Activated CD8-positive, alpha-beta memory T cell treated with anti-CD3 and anti-CD28 coated beads, Interleukin-2, amount 50 U/mL, for 48 hours (primary cell): ENCODE measurements at regions not wholly inside any gene's neighbourhood (a gene's known extent, or its start where the extent isn't known, plus 50 kb on each side); places are given as distances from the start of the nearest gene placed in this dataset.

ENCODE experiments used
- DNase-seq: peaks from one replicate; pipeline ENCODE4 v3.0.0-alpha.2; 2020

DNA sequence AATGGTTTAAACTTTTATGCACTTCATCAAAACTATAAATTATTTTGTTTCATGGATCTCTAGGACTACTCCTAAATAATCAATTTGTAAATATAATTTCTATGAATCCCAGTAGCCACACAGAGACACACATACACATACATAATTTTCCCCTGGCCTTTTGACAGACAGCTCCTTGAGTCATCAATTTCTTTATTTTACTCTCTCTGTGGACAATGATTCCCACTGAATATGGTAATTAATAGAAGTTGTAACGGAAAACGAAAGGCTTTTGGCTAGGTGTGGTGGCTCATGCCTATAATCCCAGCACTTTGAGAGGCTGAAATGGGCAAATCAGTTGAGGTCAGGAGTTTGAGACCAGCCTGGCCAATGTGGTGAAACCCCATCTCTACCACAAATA, 235.1 kb downstream of the EPHA4 start:
- DNase-seq = no peak

DNA sequence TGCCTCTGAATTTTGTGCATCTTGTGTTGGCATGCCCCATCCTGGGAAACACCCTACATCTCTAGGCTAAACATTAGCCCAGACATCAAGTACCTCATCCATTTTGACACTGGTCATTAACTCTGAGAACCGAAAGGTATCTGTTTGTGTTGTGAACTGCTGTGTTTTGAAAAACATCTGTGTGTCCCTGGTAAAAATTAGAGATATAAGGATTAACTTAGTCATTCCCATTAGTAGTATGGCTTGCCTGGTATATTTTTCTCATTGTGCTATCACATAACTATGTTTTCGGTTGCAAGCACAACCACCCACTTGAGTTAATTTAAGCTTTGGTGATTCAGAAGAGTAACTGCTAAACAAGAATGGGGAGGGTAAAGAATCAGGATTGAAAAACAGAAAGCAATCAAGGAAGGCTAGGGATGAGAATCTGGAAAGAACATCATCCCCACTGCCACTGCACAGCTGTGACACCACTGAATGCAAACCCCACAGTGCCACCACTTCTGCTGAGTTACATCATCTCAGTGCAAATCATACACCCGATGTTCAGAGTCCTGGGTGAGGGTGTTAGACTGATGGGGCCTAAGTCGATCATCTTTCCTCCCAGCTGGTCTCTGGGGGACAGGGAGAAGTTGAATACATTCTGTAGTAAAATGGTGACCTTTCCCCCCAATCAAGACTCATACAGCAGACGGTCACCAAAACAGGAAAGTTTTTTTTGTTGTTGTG, 234.0 kb downstream of the EPHA4 start:
- no peak for DNase-seq

DNA sequence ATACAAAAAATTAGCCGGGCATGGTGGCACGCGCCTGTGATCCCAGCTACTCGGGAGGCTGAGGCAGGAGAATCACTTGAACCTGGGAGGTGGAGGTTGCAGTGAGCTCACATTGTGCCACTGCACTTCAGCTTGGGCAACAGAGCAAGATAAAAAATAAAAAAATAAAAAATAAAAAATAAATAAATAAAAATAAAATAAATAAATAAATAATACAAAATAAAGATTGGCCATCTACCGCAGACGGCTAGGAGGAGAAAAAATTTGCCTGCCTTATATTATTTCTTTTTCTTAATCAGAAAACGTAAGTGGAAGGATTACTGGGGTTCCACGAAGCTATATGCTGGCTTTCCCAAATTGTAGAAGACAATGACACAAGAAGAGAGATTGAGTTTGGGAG, 229.7 kb downstream of the EPHA4 start:
- no peak for DNase-seq

DNA sequence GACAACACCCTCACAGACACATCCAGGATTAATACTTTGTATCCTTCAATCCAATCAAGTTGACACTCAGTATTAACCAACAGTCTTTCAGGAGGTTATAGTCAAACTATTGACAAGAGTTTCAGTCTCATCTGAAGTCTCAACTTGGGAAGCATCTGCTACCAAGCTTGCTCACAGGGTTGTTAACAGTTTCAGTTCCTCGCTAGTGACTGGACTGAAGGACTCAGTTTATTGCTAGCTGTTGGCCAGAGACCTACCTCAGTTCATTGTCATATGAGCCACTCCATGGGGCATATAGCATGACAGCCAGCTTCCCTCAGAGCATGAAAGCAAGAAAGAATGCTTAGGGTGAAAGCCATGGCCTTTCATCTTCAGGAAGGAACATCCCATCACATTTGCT, 228.6 kb downstream of the EPHA4 start:
- no peak for DNase-seq

DNA sequence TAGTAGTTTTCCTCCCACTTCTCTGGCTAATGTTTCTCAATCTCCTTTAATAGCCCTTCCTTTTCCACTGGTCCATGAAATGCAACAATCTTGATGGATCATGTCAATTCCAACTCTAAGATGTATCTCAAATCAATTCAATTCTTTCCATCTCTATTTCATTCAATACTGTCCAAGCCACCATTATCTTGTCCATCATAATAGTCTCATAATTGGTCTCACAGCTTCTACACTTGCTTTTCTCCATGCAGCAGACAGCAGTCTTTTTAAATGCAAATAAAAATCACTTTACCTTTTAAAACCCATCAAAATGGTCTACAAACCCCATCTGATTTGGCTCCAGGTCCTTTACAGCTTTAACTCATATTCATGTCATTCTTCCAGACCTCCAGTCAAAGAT, 226.6 kb downstream of the EPHA4 start:
- DNase-seq = no peak

DNA sequence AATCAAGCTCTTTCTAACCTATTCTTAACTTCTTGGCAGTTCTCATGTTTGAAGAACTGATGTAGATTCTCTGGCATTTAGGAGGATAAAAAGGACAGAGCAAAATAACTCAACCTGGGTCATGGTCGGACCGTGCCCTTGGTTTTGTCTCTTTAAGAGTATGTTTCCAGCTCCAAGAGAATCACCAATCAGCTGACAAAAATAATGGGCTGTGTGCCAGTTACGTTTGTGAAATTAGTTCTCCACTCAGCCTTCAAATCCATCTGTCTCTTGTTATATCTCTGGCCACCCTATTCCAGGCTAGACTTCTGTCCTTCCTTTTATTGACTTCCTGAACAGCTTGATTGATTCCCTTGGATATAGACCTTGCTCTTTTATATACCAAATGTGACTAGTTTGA, 225.7 kb downstream of the EPHA4 start:
- no peak for DNase-seq

DNA sequence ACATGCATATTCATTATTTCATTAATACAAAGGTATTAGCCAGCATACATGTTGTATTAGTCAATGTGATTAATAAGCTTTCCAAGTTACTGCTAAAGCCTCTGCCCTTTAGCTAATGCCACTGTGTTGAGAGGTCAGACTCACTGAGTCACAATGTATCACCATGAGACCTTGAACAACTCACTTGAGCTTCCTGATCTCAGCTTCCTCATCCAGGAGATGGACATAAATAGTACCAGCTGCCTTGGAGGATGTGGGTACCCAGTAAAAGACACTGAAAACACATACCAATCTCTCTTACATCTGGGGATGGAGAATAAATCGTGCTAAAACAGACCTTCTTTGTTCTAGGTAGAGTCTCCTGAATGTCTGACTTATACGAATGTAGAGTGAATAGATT, 224.6 kb downstream of the EPHA4 start:
- no peak for DNase-seq

DNA sequence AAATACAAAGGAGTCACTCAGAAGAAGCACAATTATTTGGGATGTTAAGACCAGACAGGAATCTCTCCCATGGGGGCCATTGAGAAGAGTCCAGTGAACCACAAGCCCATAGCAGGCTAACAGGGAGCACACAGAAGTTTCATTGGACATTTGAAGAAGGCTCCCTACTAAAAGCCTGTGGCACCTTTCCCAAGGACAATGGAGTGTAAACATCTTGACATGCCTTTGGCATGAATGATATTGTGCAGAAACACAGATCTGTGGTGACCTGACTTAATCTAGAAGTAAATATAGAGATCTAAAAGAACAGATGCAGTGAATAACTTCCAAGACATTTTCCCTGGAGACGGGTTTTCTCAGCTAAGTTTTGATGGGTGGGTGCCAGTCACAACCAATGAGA, 221.5 kb downstream of the EPHA4 start:
- DNase-seq = no peak

DNA sequence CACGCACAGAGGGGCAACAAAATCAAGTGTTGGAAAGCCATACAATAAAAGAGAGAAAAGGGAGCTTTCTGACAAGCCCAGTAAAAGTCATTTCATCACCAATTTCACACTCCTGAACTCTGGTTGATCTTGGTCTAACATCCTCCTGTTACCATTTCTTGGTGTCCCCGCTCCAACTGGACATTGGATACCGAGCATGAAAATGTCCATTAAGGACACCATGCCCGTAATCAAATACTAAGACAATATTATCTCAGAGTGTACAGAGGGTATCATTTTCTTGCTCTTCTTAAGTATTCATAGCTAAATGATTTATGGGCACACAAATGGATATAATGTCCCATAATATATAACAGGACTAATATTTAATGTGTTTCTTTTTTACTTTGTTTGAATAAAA, 218.9 kb downstream of the EPHA4 start:
- no peak for DNase-seq

DNA sequence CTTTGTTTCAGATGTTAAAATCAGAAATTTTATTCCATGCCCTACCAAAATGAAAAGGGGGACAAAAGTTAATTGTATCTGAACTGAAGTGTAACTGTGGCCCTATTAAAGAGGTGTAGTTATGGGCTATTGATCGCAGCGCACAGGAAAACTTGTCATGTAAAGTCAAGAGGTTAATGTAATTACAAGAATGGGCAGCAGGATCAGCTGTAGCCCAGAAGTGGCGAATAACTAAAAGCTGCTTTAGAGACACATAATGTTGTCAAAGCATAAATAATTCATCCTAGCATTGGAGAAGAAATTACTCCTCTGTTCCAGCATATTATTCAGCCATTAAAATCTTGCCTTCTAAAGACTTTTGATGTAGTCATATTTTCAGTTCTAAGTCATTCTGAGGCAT, 211.8 kb downstream of the EPHA4 start:
- no peak for DNase-seq

DNA sequence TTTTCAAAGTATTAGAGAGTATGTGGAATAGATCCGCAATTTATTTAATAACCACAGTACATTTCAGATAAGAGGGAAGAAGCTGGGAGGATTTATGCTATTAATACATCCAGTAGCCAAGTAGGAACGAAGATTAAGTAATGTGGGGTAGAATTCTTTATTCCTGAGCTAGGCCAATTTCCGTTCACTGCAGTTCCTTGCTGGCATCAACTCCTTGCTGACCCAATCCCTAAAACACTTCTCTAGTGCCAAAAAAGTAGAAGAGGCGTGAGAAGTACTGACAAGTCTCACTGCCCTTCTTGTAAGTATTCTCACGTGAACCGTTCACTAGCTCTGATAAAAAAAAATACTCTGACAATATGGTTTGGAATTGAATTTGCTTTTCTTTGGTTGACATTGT, 211.4 kb downstream of the EPHA4 start:
- DNase-seq = no peak

DNA sequence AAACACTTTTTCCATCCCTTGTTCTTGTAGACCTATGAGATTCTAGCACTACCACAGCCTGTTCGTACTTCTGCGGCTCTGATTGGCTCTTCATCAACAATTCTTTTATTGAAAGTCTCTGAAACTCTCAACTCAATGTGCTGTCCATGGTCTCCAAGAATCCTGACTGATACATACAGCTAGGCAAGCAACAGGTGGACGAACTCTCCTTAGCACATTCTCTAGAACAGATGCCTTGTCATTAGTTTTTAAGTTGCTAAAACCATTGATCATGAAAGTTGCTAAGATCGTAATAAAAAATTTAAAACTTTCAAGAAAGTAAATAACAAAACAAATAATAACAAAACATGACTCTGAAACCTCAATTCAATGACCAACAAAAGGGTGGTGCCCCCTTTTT, 210.5 kb downstream of the EPHA4 start:
- no peak for DNase-seq

DNA sequence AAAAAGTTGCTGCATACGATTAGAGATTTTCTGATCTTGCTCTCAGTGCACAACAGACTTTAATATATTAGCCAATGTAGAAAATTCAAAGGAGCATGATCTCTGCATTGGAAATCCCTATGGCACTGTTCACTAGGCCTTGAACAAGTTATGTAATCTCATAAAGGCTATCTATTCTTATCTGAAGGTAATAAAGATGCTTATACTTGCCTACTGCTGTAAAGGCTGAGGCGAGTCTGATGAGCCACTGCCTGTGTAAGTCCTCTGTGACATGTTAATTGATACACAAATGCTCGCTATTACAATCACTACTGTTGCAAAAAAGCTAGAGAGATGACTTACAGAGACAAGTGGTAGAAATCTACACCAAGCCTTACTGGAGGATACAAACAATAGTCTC, 207.4 kb downstream of the EPHA4 start:
- no peak for DNase-seq
